ENCODE measurements at regions not wholly inside any gene's neighbourhood (a gene's known extent, or its start where the extent isn't known, plus 50 kb on each side); places are given as distances from the start of the nearest gene placed in this dataset.

GRCh38 chr13:90299238-90299637 lies 1048.2 kb upstream of the MIR17HG start:
- no peak for DNase-seq (ENCODE audit: low spot score)
- Mint-ChIP-seq H3K27me3 (ENCODE audit: unreplicated experiment) (no peaks in the 10 kb centered on the region), H3K9me3 (ENCODE audit: unreplicated experiment) (no peaks in the 10 kb centered on the region), H3K27ac (ENCODE audit: unreplicated experiment) (no peak overlapping the region), H3K4me3 (ENCODE audit: unreplicated experiment) (no peak overlapping the region), H3K36me3 (ENCODE audit: low read depth, unreplicated experiment) (no peaks in the 10 kb centered on the region), H3K4me1 (ENCODE audit: unreplicated experiment) (no peaks in the 10 kb centered on the region)
- no peak for TF ChIP-seq CTCF (IDR thresholded peaks at IDR 0.05; ENCODE audit: unreplicated experiment)

GRCh38 chr13:90300015-90300414 lies 1047.5 kb upstream of the MIR17HG start:
- Mint-ChIP-seq H3K27me3 (ENCODE audit: unreplicated experiment) (no peaks in the 10 kb centered on the region), H3K9me3 (ENCODE audit: unreplicated experiment) (no peaks in the 10 kb centered on the region), H3K27ac (ENCODE audit: unreplicated experiment) (no peak overlapping the region), H3K4me1 (ENCODE audit: unreplicated experiment) (no peaks in the 10 kb centered on the region), H3K4me3 (ENCODE audit: unreplicated experiment) (no peak overlapping the region), H3K36me3 (ENCODE audit: low read depth, unreplicated experiment) (no peaks in the 10 kb centered on the region)
- DNase-seq (ENCODE audit: low spot score), result no peak
- no peak for TF ChIP-seq CTCF (IDR thresholded peaks at IDR 0.05; ENCODE audit: unreplicated experiment)

- Mint-ChIP-seq H3K27me3 (ENCODE audit: unreplicated experiment) (no peaks in the 10 kb centered on the region), H3K36me3 (ENCODE audit: low read depth, unreplicated experiment) (no peaks in the 10 kb centered on the region), H3K4me1 (ENCODE audit: unreplicated experiment) (no peaks in the 10 kb centered on the region), H3K9me3 (ENCODE audit: unreplicated experiment) (no peaks in the 10 kb centered on the region), H3K27ac (ENCODE audit: unreplicated experiment) (no peak overlapping the region), H3K4me3 (ENCODE audit: unreplicated experiment) (no peak overlapping the region)
- no peak for TF ChIP-seq CTCF (IDR thresholded peaks at IDR 0.05; ENCODE audit: unreplicated experiment)
- no peak for DNase-seq (ENCODE audit: low spot score)
Observed at GRCh38 chr13:90302107-90302506, 1045.4 kb upstream of the MIR17HG start.

GRCh38 chr13:90305796-90306195 lies 1041.7 kb upstream of the MIR17HG start:
- H3K4me3 Mint-ChIP-seq (ENCODE audit: unreplicated experiment), result no peak overlapping the region
- H3K4me1 Mint-ChIP-seq (ENCODE audit: unreplicated experiment), result no peaks in the 10 kb centered on the region
- no peaks in the 10 kb centered on the region for H3K27me3 Mint-ChIP-seq (ENCODE audit: unreplicated experiment)
- no peaks in the 10 kb centered on the region for H3K36me3 Mint-ChIP-seq (ENCODE audit: low read depth, unreplicated experiment)
- DNase-seq (ENCODE audit: low spot score), result no peak
- H3K27ac Mint-ChIP-seq (ENCODE audit: unreplicated experiment), result no peak overlapping the region
- no peak for TF ChIP-seq CTCF (IDR thresholded peaks at IDR 0.05; ENCODE audit: unreplicated experiment)
- no peaks in the 10 kb centered on the region for H3K9me3 Mint-ChIP-seq (ENCODE audit: unreplicated experiment)

GRCh38 chr13:90307136-90307535 lies 1040.4 kb upstream of the MIR17HG start:
- no peak for DNase-seq (ENCODE audit: low spot score)
- H3K4me3 Mint-ChIP-seq (ENCODE audit: unreplicated experiment), result no peak overlapping the region
- H3K4me1 Mint-ChIP-seq (ENCODE audit: unreplicated experiment), result no peaks in the 10 kb centered on the region
- TF ChIP-seq CTCF (IDR thresholded peaks at IDR 0.05; ENCODE audit: unreplicated experiment), result no peak
- H3K27ac Mint-ChIP-seq (ENCODE audit: unreplicated experiment), result no peak overlapping the region
- no peaks in the 10 kb centered on the region for H3K36me3 Mint-ChIP-seq (ENCODE audit: low read depth, unreplicated experiment)
- no peaks in the 10 kb centered on the region for H3K27me3 Mint-ChIP-seq (ENCODE audit: unreplicated experiment)
- no peaks in the 10 kb centered on the region for H3K9me3 Mint-ChIP-seq (ENCODE audit: unreplicated experiment)
